Liver (tissue), 8 donors: ENCODE measurements at regions not wholly inside any gene's neighbourhood (a gene's known extent, or its start where the extent isn't known, plus 50 kb on each side); places are given as distances from the start of the nearest gene placed in this dataset.
A peak's percentile ranks its signal among the peaks of the same experiment; 100 is the strongest.

ENCODE experiments used
- DNase-seq: peaks from one replicate; pipeline ENCODE4 v3.0.0-alpha.2; 2017; ENCODE audit warnings: low spot score
- H3K27ac ChIP-seq, 2 donors: one replicate each; pipeline ENCODE4 v1.7.0; 2013; ENCODE audit warnings: inconsistent platforms in 2 of 2, low read length in 2 of 2, control low read depth in 1 of 2, low read depth in 1 of 2, mild to moderate bottlenecking in 1 of 2
- H3K27me3 ChIP-seq, 4 donors: one replicate each; pipeline versions ENCODE4 v1.6.1 to v1.7.0; 2013; ENCODE audit warnings: low read length in 3 of 4, inconsistent platforms in 1 of 4, mild to moderate bottlenecking in 1 of 4, moderate library complexity in 1 of 4; ENCODE audit not compliant: control insufficient read depth in 4 of 4, insufficient read depth in 4 of 4
- H3K36me3 ChIP-seq, 4 donors: one replicate each; pipeline versions ENCODE4 v1.6.1 to v1.7.0; 2013; ENCODE audit warnings: low read length in 3 of 4, mild to moderate bottlenecking in 3 of 4, low read depth in 1 of 4, moderate library complexity in 1 of 4; ENCODE audit not compliant: control insufficient read depth in 4 of 4, insufficient read depth in 3 of 4
- H3K4me1 ChIP-seq, 4 donors: one replicate each; pipeline versions ENCODE4 v1.6.1 to v1.7.0; 2013; ENCODE audit warnings: low read length in 3 of 4, mild to moderate bottlenecking in 3 of 4, moderate library complexity in 1 of 4; ENCODE audit not compliant: control insufficient read depth in 4 of 4, insufficient read depth in 4 of 4
- H3K4me3 ChIP-seq, 3 donors: one replicate each; pipeline versions ENCODE4 v1.6.1 to v1.7.0; 2013; ENCODE audit warnings: low read length in 3 of 3, control low read depth in 1 of 3, low read depth in 1 of 3, mild to moderate bottlenecking in 1 of 3
- H3K9ac ChIP-seq, 2 donors: one replicate each; pipeline ENCODE4 v1.7.0; 2013; ENCODE audit warnings: low read length in 2 of 2, mild to moderate bottlenecking in 2 of 2, moderate library complexity in 2 of 2, control low read depth in 1 of 2, low read depth in 1 of 2
- H3K9me3 ChIP-seq, 4 donors: one replicate each; pipeline versions ENCODE4 v1.6.1 to v1.7.0; 2013; ENCODE audit warnings: low read length in 3 of 4; ENCODE audit not compliant: control insufficient read depth in 4 of 4
- FOXA1 ChIP-seq: IDR thresholded peaks from 2 replicates; pipeline ENCODE4 v1.6.1; 2016; ENCODE audit warnings: antibody characterized with exemption
- FOXA2 ChIP-seq: IDR thresholded peaks from 2 replicates; pipeline ENCODE4 v1.6.1; 2016; ENCODE audit warnings: antibody characterized with exemption
- HNF4A ChIP-seq, 2 donors: conservative IDR thresholded peaks; 2 replicates each; pipeline ENCODE4 v1.6.1; 2016; ENCODE audit warnings: antibody characterized with exemption in 2 of 2, mild to moderate bottlenecking in 2 of 2
- HNF4G ChIP-seq: IDR thresholded peaks from 2 replicates; pipeline ENCODE4 v1.6.1; 2016; ENCODE audit warnings: antibody characterized with exemption
- JUND ChIP-seq, 2 donors: IDR thresholded peaks; 2 replicates each; pipeline ENCODE4 v1.6.1; 2016; ENCODE audit warnings: antibody characterized with exemption in 2 of 2
- RAD21 ChIP-seq, 2 donors: IDR thresholded peaks; 2 replicates each; pipeline ENCODE4 v1.6.1; 2016; ENCODE audit warnings: antibody characterized with exemption in 2 of 2, mild to moderate bottlenecking in 2 of 2
- RXRA ChIP-seq, 2 donors: IDR thresholded peaks; 2 replicates each; pipeline ENCODE4 v1.6.1; 2017 to 2018; ENCODE audit warnings: antibody characterized with exemption in 2 of 2, mild to moderate bottlenecking in 1 of 2
- SP1 ChIP-seq: IDR thresholded peaks from 2 replicates; pipeline ENCODE4 v1.6.1; 2018; ENCODE audit warnings: antibody characterized with exemption, mild to moderate bottlenecking
- TAF1 ChIP-seq: conservative IDR thresholded peaks from 2 replicates; pipeline ENCODE4 v1.6.1; 2016; ENCODE audit warnings: antibody characterized with exemption, mild to moderate bottlenecking
- YY1 ChIP-seq: IDR thresholded peaks from 2 replicates; pipeline ENCODE4 v1.6.1; 2016; ENCODE audit warnings: antibody characterized with exemption, mild to moderate bottlenecking
- WGBS: extraction: QIAGEN DNeasy Blood & Tissue Kit; methylation state at CpG from one replicate; pipeline ENCODE4 v1.1.7; 2013; 5-methylcytosine and 5-hydroxymethylcytosine counted together
- TF ChIP-seq, protein P1 (sequence below): IDR thresholded peaks from 2 replicates; pipeline ENCODE4 v1.6.1; 2016; ENCODE audit warnings: antibody characterized with exemption, mild to moderate bottlenecking
- TF ChIP-seq, protein P2 (sequence below): IDR thresholded peaks from 2 replicates; pipeline ENCODE4 v1.6.1; 2016; ENCODE audit warnings: antibody characterized with exemption
- TF ChIP-seq, protein P3 (sequence below): IDR thresholded peaks from 2 replicates; pipeline ENCODE4 v1.6.1; 2016; ENCODE audit warnings: antibody characterized with exemption
- TF ChIP-seq, protein P4 (sequence below): fragments of 150-350 bp; IDR thresholded peaks from 2 replicates; pipeline ENCODE4 v1.5.1; 2017; ENCODE audit warnings: improper control_type of control experiment, low read depth, low read length; ENCODE audit not compliant: missing input control
- TF ChIP-seq, protein P5 (sequence below): IDR thresholded peaks from 2 replicates; pipeline ENCODE4 v1.6.1; 2016; ENCODE audit warnings: antibody characterized with exemption
- donor health status: healthy.
- donor health status: healthy.
- donor health status: healthy.
- donor health status: healthy.
- donor health status: healthy.

DNA sequence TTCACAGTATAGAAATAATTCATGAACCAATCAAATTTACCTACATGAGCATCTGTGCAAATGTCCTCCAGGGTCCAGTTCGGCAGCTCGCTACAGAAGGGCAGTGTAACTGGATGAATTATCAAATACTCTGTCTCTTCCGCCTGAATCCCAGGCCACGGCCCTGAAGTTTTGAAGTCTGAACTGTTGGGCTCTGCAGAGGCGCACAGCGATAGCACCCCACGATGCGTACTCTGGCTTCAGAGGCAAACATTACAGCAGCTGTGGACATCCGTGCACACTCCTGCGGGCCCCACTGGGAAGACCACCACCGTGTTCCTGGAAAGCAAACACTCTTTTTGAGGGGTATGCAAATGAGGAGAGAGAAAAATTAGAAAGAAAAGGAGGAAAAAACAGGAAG, 259.8 kb upstream of the TCERG1L start (continued):
- TF ChIP-seq, protein P1, sequence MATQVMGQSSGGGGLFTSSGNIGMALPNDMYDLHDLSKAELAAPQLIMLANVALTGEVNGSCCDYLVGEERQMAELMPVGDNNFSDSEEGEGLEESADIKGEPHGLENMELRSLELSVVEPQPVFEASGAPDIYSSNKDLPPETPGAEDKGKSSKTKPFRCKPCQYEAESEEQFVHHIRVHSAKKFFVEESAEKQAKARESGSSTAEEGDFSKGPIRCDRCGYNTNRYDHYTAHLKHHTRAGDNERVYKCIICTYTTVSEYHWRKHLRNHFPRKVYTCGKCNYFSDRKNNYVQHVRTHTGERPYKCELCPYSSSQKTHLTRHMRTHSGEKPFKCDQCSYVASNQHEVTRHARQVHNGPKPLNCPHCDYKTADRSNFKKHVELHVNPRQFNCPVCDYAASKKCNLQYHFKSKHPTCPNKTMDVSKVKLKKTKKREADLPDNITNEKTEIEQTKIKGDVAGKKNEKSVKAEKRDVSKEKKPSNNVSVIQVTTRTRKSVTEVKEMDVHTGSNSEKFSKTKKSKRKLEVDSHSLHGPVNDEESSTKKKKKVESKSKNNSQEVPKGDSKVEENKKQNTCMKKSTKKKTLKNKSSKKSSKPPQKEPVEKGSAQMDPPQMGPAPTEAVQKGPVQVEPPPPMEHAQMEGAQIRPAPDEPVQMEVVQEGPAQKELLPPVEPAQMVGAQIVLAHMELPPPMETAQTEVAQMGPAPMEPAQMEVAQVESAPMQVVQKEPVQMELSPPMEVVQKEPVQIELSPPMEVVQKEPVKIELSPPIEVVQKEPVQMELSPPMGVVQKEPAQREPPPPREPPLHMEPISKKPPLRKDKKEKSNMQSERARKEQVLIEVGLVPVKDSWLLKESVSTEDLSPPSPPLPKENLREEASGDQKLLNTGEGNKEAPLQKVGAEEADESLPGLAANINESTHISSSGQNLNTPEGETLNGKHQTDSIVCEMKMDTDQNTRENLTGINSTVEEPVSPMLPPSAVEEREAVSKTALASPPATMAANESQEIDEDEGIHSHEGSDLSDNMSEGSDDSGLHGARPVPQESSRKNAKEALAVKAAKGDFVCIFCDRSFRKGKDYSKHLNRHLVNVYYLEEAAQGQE = no peak
- no peak for TF ChIP-seq JUND (IDR thresholded peaks at IDR 0.05)
- TF ChIP-seq SP1 = no peak
- TF ChIP-seq RXRA (IDR thresholded peaks at IDR 0.05) = no peak

DNA sequence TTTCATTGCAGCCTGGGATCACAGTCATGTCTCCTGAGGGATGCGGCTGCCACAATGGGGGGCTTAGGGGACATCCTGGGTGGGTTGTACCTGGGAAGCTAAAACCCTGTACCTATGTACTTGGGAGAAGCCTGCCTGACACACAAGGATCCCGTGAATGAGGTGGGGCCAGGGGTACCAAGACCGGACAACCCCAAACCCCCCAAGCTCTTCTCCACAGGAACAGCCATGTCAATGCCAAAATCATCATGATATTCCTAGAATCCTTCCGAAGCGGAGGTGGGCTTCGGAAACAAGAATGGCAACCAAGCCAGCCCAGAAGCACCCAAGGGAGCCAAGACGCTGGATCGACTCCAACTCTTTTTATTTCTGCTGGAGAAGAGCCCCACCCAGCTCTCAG, 260.3 kb upstream of the TCERG1L start:
- DNase-seq = peak; percentile 10
- TF ChIP-seq FOXA1 = no peak
- TF ChIP-seq RAD21 (IDR thresholded peaks at IDR 0.05) = no peak
- no peak for TF ChIP-seq HNF4A (conservative IDR thresholded peaks at IDR 0.05)
- no peak for TF ChIP-seq HNF4G
- no peak for TF ChIP-seq JUND (IDR thresholded peaks at IDR 0.05)
- TF ChIP-seq, protein P2, sequence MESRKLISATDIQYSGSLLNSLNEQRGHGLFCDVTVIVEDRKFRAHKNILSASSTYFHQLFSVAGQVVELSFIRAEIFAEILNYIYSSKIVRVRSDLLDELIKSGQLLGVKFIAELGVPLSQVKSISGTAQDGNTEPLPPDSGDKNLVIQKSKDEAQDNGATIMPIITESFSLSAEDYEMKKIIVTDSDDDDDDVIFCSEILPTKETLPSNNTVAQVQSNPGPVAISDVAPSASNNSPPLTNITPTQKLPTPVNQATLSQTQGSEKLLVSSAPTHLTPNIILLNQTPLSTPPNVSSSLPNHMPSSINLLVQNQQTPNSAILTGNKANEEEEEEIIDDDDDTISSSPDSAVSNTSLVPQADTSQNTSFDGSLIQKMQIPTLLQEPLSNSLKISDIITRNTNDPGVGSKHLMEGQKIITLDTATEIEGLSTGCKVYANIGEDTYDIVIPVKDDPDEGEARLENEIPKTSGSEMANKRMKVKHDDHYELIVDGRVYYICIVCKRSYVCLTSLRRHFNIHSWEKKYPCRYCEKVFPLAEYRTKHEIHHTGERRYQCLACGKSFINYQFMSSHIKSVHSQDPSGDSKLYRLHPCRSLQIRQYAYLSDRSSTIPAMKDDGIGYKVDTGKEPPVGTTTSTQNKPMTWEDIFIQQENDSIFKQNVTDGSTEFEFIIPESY = no peak
- TF ChIP-seq, protein P3, sequence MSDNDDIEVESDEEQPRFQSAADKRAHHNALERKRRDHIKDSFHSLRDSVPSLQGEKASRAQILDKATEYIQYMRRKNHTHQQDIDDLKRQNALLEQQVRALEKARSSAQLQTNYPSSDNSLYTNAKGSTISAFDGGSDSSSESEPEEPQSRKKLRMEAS = no peak
- TF ChIP-seq, protein P4, sequence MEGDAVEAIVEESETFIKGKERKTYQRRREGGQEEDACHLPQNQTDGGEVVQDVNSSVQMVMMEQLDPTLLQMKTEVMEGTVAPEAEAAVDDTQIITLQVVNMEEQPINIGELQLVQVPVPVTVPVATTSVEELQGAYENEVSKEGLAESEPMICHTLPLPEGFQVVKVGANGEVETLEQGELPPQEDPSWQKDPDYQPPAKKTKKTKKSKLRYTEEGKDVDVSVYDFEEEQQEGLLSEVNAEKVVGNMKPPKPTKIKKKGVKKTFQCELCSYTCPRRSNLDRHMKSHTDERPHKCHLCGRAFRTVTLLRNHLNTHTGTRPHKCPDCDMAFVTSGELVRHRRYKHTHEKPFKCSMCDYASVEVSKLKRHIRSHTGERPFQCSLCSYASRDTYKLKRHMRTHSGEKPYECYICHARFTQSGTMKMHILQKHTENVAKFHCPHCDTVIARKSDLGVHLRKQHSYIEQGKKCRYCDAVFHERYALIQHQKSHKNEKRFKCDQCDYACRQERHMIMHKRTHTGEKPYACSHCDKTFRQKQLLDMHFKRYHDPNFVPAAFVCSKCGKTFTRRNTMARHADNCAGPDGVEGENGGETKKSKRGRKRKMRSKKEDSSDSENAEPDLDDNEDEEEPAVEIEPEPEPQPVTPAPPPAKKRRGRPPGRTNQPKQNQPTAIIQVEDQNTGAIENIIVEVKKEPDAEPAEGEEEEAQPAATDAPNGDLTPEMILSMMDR = no peak
- 69% methylated on average over 8 of the region's 8 CpGs for WGBS
- no peaks in the 10 kb centered on the region for H3K36me3 ChIP-seq
- H3K4me1 ChIP-seq = no peaks in the 10 kb centered on the region
- H3K27ac ChIP-seq = no peak overlapping the region
- no peak overlapping the region for H3K4me3 ChIP-seq
- H3K9me3 ChIP-seq = no peaks in the 10 kb centered on the region
- H3K27me3 ChIP-seq = peaks cover 0 to 4% (median 0%) of the 10 kb centered on the region in 4 donors
- H3K9ac ChIP-seq = no peak overlapping the region

DNA sequence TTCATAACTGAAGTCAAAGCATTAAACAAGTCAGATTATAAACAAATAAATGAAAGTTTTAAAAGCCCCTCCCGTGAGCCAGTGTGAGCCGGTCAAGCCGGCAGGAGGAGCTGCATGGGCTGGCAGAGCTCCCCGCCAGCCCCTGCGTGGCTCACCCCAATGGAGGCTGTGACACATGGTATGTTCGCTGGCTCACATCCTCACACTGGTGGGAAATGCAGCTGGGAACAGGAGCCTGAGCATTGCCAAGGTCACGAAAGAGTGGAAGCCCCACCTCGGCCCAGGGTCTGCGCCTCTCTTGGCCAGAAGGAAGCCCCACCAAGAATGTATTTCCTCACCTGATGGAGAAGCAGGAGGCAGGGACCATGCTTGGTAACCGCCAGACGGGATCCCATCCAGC, 261.7 kb upstream of the TCERG1L start:
- Histone ChIP-seq H3K27me3 (peaks cover 0 to 2% (median 0%) of the 10 kb centered on the region in 4 donors), H3K4me3 (no peak overlapping the region), H3K27ac (no peak overlapping the region), H3K9ac (no peak overlapping the region), H3K36me3 (no peaks in the 10 kb centered on the region), H3K9me3 (no peaks in the 10 kb centered on the region), H3K4me1 (no peaks in the 10 kb centered on the region)
- WGBS = 88% methylated on average over 11 of the region's 11 CpGs
- peak; percentile 4 for DNase-seq
- TF ChIP-seq FOXA2 (no peak), TAF1 (no peak), SP1 (no peak), HNF4A (conservative IDR thresholded peaks at IDR 0.05) (no peak), FOXA1 (no peak), RXRA (IDR thresholded peaks at IDR 0.05) (no peak), JUND (IDR thresholded peaks at IDR 0.05) (no peak), YY1 (no peak), HNF4G (no peak)
- TF ChIP-seq, protein P3 = no peak
- TF ChIP-seq, protein P5, sequence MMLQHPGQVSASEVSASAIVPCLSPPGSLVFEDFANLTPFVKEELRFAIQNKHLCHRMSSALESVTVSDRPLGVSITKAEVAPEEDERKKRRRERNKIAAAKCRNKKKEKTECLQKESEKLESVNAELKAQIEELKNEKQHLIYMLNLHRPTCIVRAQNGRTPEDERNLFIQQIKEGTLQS = no peak
- TF ChIP-seq, protein P1 = no peak
- TF ChIP-seq, protein P4 = no peak
